Fibroblast of lung (primary cell): ENCODE measurements at regions not wholly inside any gene's neighbourhood (a gene's known extent, or its start where the extent isn't known, plus 50 kb on each side); places are given as distances from the start of the nearest gene placed in this dataset.

Source experiments
- DNase-seq, 2 donors: peaks; one replicate each; pipeline versions ENCODE4 v3.0.0 to v3.0.0-alpha.2; 2010; ENCODE audit warnings: low read depth in 2 of 2
- H2AFZ ChIP-seq: 2 replicates; pipeline ENCODE4 v1.5.1; 2012; ENCODE audit warnings: low read length, control low read depth, inconsistent platforms
- H3K27ac ChIP-seq: 2 replicates; pipeline ENCODE4 v1.5.1; 2011; ENCODE audit warnings: low read length, control low read depth; ENCODE audit not compliant: insufficient read depth
- H3K27me3 ChIP-seq: 2 replicates; pipeline ENCODE4 v1.5.1; 2011; ENCODE audit warnings: mild to moderate bottlenecking, low read length; ENCODE audit not compliant: control insufficient read depth, insufficient read depth
- H3K36me3 ChIP-seq: 2 replicates; pipeline ENCODE4 v1.5.1; 2011; ENCODE audit warnings: low read length; ENCODE audit not compliant: control insufficient read depth, insufficient read depth
- H3K4me1 ChIP-seq: 2 replicates; pipeline ENCODE4 v1.5.1; 2011; ENCODE audit warnings: low read length; ENCODE audit not compliant: control insufficient read depth, insufficient read depth; ENCODE audit errors: extremely low read depth
- H3K4me2 ChIP-seq: 2 replicates; pipeline ENCODE4 v1.5.1; 2011; ENCODE audit warnings: low read length, control low read depth; ENCODE audit not compliant: insufficient read depth; ENCODE audit errors: extremely low read depth
- H3K4me3 ChIP-seq, 4 experiments: fragments of 200-600 bp in 1 of 4; sonication (generic) in 1 of 4; replicated peaks in 1 of 4; 2 replicates each; pipeline ENCODE4 v1.5.1; 2011 to 2016; ENCODE audit warnings: low read length in 4 of 4, low read depth in 3 of 4, mild to moderate bottlenecking in 3 of 4, control low read depth in 2 of 4, inconsistent platforms in 1 of 4, mixed read lengths in 1 of 4; ENCODE audit not compliant: insufficient read depth in 1 of 4; ENCODE audit errors: control extremely low read depth in 1 of 4
- H3K79me2 ChIP-seq: 2 replicates; pipeline ENCODE4 v1.5.1; 2012; ENCODE audit warnings: mild to moderate bottlenecking, low read length, inconsistent platforms; ENCODE audit not compliant: control insufficient read depth, insufficient read depth
- H3K9ac ChIP-seq: 2 replicates; pipeline ENCODE4 v1.5.1; 2011; ENCODE audit warnings: mild to moderate bottlenecking, low read length, control low read depth; ENCODE audit not compliant: insufficient read depth
- H3K9me3 ChIP-seq: 2 replicates; pipeline ENCODE4 v1.5.1; 2012; ENCODE audit warnings: low read depth, low read length; ENCODE audit not compliant: control insufficient read depth, insufficient read depth
- H4K20me1 ChIP-seq: 2 replicates; pipeline ENCODE4 v1.5.1; 2011; ENCODE audit warnings: low read length; ENCODE audit not compliant: control insufficient read depth, insufficient read depth; ENCODE audit errors: extremely low read depth
- CTCF ChIP-seq, 2 donors: IDR thresholded peaks in 1 of 2; conservative IDR thresholded peaks in 1 of 2; 1 replicate in 1 of 2; 2 replicates in 1 of 2; pipeline ENCODE4 v1.5.1; 2011 to 2012; ENCODE audit warnings: low read length in 2 of 2, control low read depth in 1 of 2, inconsistent platforms in 1 of 2, low read depth in 1 of 2, mild to moderate bottlenecking in 1 of 2
- EZH2 ChIP-seq: IDR thresholded peaks from 2 replicates; pipeline ENCODE4 v1.5.1; 2012; ENCODE audit warnings: low read length, control low read depth, mild to moderate bottlenecking; ENCODE audit errors: missing control alignments

DNA sequence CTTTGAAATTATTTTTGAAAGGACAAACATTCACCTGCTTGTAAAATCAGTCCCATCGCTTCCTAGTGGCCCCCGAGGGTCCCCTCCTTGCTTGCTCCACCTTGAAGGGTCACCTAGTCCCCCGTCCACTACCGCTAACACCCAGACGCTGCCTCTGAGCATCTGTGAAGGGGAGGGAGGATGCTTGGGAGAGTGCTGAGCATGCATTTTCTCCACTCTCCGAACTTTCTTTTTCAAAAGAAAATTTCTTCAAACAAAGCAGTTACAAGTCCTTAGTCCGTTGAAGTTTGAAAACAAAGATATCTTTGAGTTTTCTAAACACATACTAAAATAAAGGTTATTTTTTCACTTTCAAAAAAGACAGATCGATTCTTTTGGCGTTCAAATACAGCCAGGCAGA is 224.3 kb upstream of the ARID1B start:
- Histone ChIP-seq H3K4me1 (no peaks in the 10 kb centered on the region), H3K27ac (no peak overlapping the region), H4K20me1 (no peaks in the 10 kb centered on the region), H3K79me2 (no peaks in the 10 kb centered on the region), H2AFZ (no peak overlapping the region), H3K9me3 (no peaks in the 10 kb centered on the region), H3K4me3 (no peak overlapping the region), H3K9ac (no peak overlapping the region), H3K4me2 (no peak overlapping the region), H3K36me3 (no peaks in the 10 kb centered on the region), H3K27me3 (no peaks in the 10 kb centered on the region)
- DNase-seq, result no peak
- no peak for TF ChIP-seq CTCF (conservative IDR thresholded peaks at IDR 0.05 in 1 of 2, IDR thresholded peaks at IDR 0.05 in 1 of 2; ENCODE audit: low read depth in 1 of 2, low read length in 2 of 2)
- no peak for TF ChIP-seq EZH2

GRCh38 chr6:156550949-156551348 is 226.2 kb upstream of the ARID1B start:
- Histone ChIP-seq H3K27me3 (no peaks in the 10 kb centered on the region), H3K9me3 (no peaks in the 10 kb centered on the region), H2AFZ (no peak overlapping the region), H3K4me1 (no peaks in the 10 kb centered on the region), H3K4me2 (no peak overlapping the region), H4K20me1 (no peaks in the 10 kb centered on the region), H3K9ac (no peak overlapping the region), H3K27ac (no peak overlapping the region), H3K4me3 (no peak overlapping the region), H3K79me2 (no peaks in the 10 kb centered on the region), H3K36me3 (no peaks in the 10 kb centered on the region)
- TF ChIP-seq EZH2, result no peak
- no peak for TF ChIP-seq CTCF (conservative IDR thresholded peaks at IDR 0.05 in 1 of 2, IDR thresholded peaks at IDR 0.05 in 1 of 2; ENCODE audit: low read depth in 1 of 2, low read length in 2 of 2)
- no peak for DNase-seq

GRCh38 chr6:156545931-156546330 is 231.2 kb upstream of the ARID1B start:
- Histone ChIP-seq H3K27me3 (no peaks in the 10 kb centered on the region), H3K4me3 (no peak overlapping the region), H3K79me2 (no peaks in the 10 kb centered on the region), H3K9ac (no peak overlapping the region), H2AFZ (no peak overlapping the region), H4K20me1 (no peaks in the 10 kb centered on the region), H3K27ac (no peak overlapping the region), H3K36me3 (no peaks in the 10 kb centered on the region), H3K9me3 (no peaks in the 10 kb centered on the region), H3K4me2 (no peak overlapping the region), H3K4me1 (no peaks in the 10 kb centered on the region)
- TF ChIP-seq CTCF (conservative IDR thresholded peaks at IDR 0.05 in 1 of 2, IDR thresholded peaks at IDR 0.05 in 1 of 2; ENCODE audit: low read depth in 1 of 2, low read length in 2 of 2), result no peak
- no peak for TF ChIP-seq EZH2
- no peak for DNase-seq
